ENCODE measurements at regions not wholly inside any gene's neighbourhood (a gene's known extent, or its start where the extent isn't known, plus 50 kb on each side); places are given as distances from the start of the nearest gene placed in this dataset.

- no peak for TF ChIP-seq CHD2 (IDR thresholded peaks at IDR 0.05; ENCODE audit: low read length)
- no peak for TF ChIP-seq POLR2AphosphoS5 (IDR thresholded peaks at IDR 0.05; ENCODE audit: low read depth, low read length)
- no peak for TF ChIP-seq POLR2A (IDR thresholded peaks at IDR 0.05; ENCODE audit: control extremely low read depth in 1 of 2, low read depth in 2 of 2, low read length in 2 of 2)
- no peak for TF ChIP-seq CTCF (IDR thresholded peaks at IDR 0.05; ENCODE audit: control extremely low read depth in 1 of 3, insufficient read depth in 1 of 3, low read depth in 1 of 3, low read length in 3 of 3)
- TF ChIP-seq EP300 (IDR thresholded peaks at IDR 0.05; ENCODE audit: borderline replicate concordance in 1 of 2, low read depth in 2 of 2, low read length in 2 of 2): no peak
- TF ChIP-seq RAD21 (IDR thresholded peaks at IDR 0.05 in 1 of 2, conservative IDR thresholded peaks at IDR 0.05 in 1 of 2; ENCODE audit: low read depth in 2 of 2, low read length in 2 of 2): no peak
- TF ChIP-seq JUN (IDR thresholded peaks at IDR 0.05; ENCODE audit: low read depth, low read length): no peak
- TF ChIP-seq ZNF274 (IDR thresholded peaks at IDR 0.05; ENCODE audit: borderline replicate concordance, extremely low read depth, low read length): no peak
- TF ChIP-seq EZH2 (IDR thresholded peaks at IDR 0.05; ENCODE audit: low read depth, low read length, severe bottlenecking): no peak
Measured at GRCh38 chrX:138157850-138158249, 553.7 kb downstream of the FGF13 start.
